PC-3 (cell line): ENCODE measurements at regions not wholly inside any gene's neighbourhood (a gene's known extent, or its start where the extent isn't known, plus 50 kb on each side); places are given as distances from the start of the nearest gene placed in this dataset.

Experiments used
- ATAC-seq: fragments of 200-7000 bp; cut with Tn5 transposase; 2 replicates; pipeline ENCODE4 v1.9.1; 2020; ENCODE audit warnings: mild to moderate bottlenecking, moderate library complexity
- BruUV-seq: library from RNA; stranded (reverse); fragments of 400-500 nt; replicated peaks from 2 replicates; lab custom pipeline; 2021; lab: Mats Ljungman, UMichigan
- CTCF ChIA-PET: fragments of 300-600 bp; sonication (Branson Sonifier 250); formaldehyde crosslinking; loops from one replicate; lab custom pipeline; 2022; ENCODE audit warnings: antibody characterized with exemption; lab: Charles Lee
- POLR2A ChIA-PET: fragments of 300-600 bp; sonication (Branson Sonifier 250); formaldehyde crosslinking; loops from one replicate; lab custom pipeline; 2022; ENCODE audit warnings: antibody characterized with exemption; ENCODE audit not compliant: unreplicated experiment; lab: Charles Lee
- DNase-seq: peaks from one replicate; pipeline ENCODE4 v3.0.0-alpha.2; 2015
- H2AFZ ChIP-seq: fragments of 300-600 bp; sonication (generic); 2 replicates; pipeline ENCODE4 v1.6.0; 2016; ENCODE audit warnings: antibody characterized with exemption, low read length
- H3F3A ChIP-seq: fragments of 300-600 bp; sonication (generic); one replicate; pipeline ENCODE4 v1.6.0; 2017; ENCODE audit warnings: antibody characterized with exemption, low read length, control low read depth, mild to moderate bottlenecking; ENCODE audit not compliant: unreplicated experiment
- H3K27ac ChIP-seq: fragments of 300-600 bp; sonication (generic); 2 replicates; pipeline ENCODE4 v1.5.1; 2016; ENCODE audit warnings: mild to moderate bottlenecking, low read length
- H3K27me3 ChIP-seq: fragments of 300-600 bp; sonication (generic); 2 replicates; pipeline ENCODE4 v1.6.1; 2016; ENCODE audit warnings: low read length, mixed read lengths
- H3K36me3 ChIP-seq: fragments of 300-600 bp; sonication (generic); 2 replicates; pipeline ENCODE4 v1.6.1; 2016; ENCODE audit warnings: low read depth, mixed run types, low read length, mixed read lengths
- H3K4me1 ChIP-seq: fragments of 300-600 bp; sonication (generic); 2 replicates; pipeline ENCODE4 v1.5.1; 2016; ENCODE audit warnings: low read length; ENCODE audit not compliant: insufficient read depth
- H3K4me2 ChIP-seq: fragments of 300-600 bp; sonication (generic); 2 replicates; pipeline ENCODE4 v1.6.0; 2016; ENCODE audit warnings: low read length
- H3K4me3 ChIP-seq: fragments of 300-600 bp; sonication (generic); 2 replicates; pipeline ENCODE4 v1.5.1; 2016; ENCODE audit warnings: mild to moderate bottlenecking, low read length, mixed read lengths
- H3K79me2 ChIP-seq: fragments of 300-600 bp; sonication (generic); 2 replicates; pipeline ENCODE4 v1.6.1; 2017; ENCODE audit warnings: low read length, mixed read lengths
- H3K9ac ChIP-seq: fragments of 300-600 bp; sonication (generic); 2 replicates; pipeline ENCODE4 v1.6.0; 2016; ENCODE audit warnings: mild to moderate bottlenecking, low read length
- H3K9me2 ChIP-seq: fragments of 300-600 bp; sonication (generic); replicated peaks from 2 replicates; pipeline ENCODE4 v1.6.1; 2016; ENCODE audit warnings: mixed run types, low read length, mixed read lengths
- H3K9me3 ChIP-seq: fragments of 300-600 bp; sonication (generic); 2 replicates; pipeline ENCODE4 v1.6.1; 2016; ENCODE audit warnings: low read length, mixed read lengths
- H4K20me1 ChIP-seq: fragments of 300-600 bp; sonication (generic); 2 replicates; pipeline ENCODE4 v1.6.1; 2016; ENCODE audit warnings: low read length, mixed read lengths
- CTCF ChIP-seq: fragments of 300-600 bp; sonication (generic); conservative IDR thresholded peaks from 2 replicates; pipeline ENCODE4 v1.5.1; 2017; ENCODE audit warnings: antibody characterized with exemption, low read depth, mild to moderate bottlenecking, low read length
- EZH2 ChIP-seq: fragments of 300-600 bp; sonication (generic); IDR thresholded peaks from one replicate; pipeline ENCODE4 v1.6.1; 2017; ENCODE audit warnings: antibody characterized with exemption, mild to moderate bottlenecking, low read length; ENCODE audit not compliant: unreplicated experiment
- EZH2phosphoT487 ChIP-seq: fragments of 300-600 bp; sonication (generic); IDR thresholded peaks from 2 replicates; pipeline ENCODE4 v1.6.1; 2018; ENCODE audit warnings: mild to moderate bottlenecking, antibody characterized with exemption, low read length, borderline replicate concordance
- intact Hi-C: fragments of 100-400 bp; cut with micrococcal nuclease; formaldehyde crosslinking; loops from 2 replicates; pipeline ENCODE4 v1.9.0; 2023

GRCh38 chr7:153084278-153084677 lies 324.7 kb downstream of the ACTR3B start:
- H3K9ac ChIP-seq: no peak overlapping the region

DNA sequence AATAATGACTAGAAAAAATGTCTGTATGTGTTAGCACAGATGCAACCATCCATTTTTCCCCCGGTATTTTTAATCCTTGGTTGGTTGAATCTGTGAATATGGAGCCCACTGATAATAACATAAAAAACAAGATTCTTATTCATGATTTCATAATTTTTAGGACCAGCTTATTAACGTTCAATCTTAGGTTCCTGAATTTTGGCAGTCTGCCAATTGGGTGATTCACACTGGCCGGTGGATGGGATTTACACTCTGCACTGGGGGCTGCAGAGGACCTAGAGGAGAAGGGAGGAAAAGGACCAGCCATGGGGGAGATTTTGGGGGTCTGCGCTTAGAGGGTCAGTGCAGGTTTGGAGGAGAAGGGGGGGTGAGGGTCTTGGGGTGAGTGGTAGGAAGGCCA lies 327.9 kb downstream of the ACTR3B start:
- Histone ChIP-seq H4K20me1 (no peaks in the 10 kb centered on the region), H3K79me2 (no peaks in the 10 kb centered on the region), H2AFZ (no peak overlapping the region), H3K36me3 (no peaks in the 10 kb centered on the region), H3K4me1 (no peaks in the 10 kb centered on the region), H3K27me3 (peaks cover 55% of the 10 kb centered on the region), H3K9me3 (no peaks in the 10 kb centered on the region), H3K9ac (no peak overlapping the region), H3K4me3 (no peak overlapping the region), H3K27ac (no peak overlapping the region), H3K4me2 (no peak overlapping the region), H3F3A (no peaks in the 10 kb centered on the region), H3K9me2 (no peaks in the 10 kb centered on the region)
- POLR2A ChIA-PET: no interaction called here
- intact Hi-C loops: no loop called here
- ATAC-seq (no peak), DNase-seq (peak; percentile 26)
- CTCF ChIA-PET: no interaction called here
- TF ChIP-seq CTCF (no peak), EZH2phosphoT487 (no peak), EZH2 (no peak)
- BruUV-seq: no TSS peak

More at GRCh38 chr7:153084278-153084677, 324.7 kb downstream of the ACTR3B start:
- Histone ChIP-seq H3K4me3 (no peak overlapping the region), H3K27ac (no peak overlapping the region), H3K9me2 (no peaks in the 10 kb centered on the region), H3K36me3 (no peaks in the 10 kb centered on the region), H3K9me3 (no peaks in the 10 kb centered on the region), H3K27me3 (peaks cover 24% of the 10 kb centered on the region), H2AFZ (no peak overlapping the region), H3K4me1 (no peaks in the 10 kb centered on the region), H3K79me2 (no peaks in the 10 kb centered on the region), H4K20me1 (no peaks in the 10 kb centered on the region), H3F3A (no peaks in the 10 kb centered on the region), H3K4me2 (no peak overlapping the region)
- intact Hi-C loops: no loop called here
- ATAC-seq (no peak), DNase-seq (no peak)
- CTCF ChIA-PET: no interaction called here
- POLR2A ChIA-PET: no interaction called here
- TF ChIP-seq EZH2 (no peak), EZH2phosphoT487 (no peak), CTCF (no peak)
- no TSS peak for BruUV-seq

DNA sequence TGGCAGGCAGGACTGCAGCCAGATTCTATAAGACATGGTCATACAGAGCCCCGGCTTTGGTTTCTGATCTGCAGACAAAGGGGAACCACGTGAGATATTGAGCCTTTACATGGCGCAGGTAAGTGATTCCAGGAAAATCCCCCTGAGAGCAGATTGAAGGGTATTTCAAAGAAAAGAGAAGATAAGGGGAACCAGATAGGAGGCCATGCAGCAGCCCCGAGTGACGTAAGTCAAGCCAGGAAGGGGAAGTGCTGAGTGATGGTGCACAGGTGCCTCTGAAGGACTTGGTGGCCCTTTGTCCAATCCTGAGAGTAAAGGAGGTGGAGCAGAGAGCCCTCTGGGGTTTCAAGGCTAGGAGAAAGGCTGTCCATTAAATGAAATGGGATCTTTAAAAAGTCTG lies 329.0 kb downstream of the ACTR3B start:
- no peak overlapping the region for H3K4me3 ChIP-seq
- H3K36me3 ChIP-seq: no peaks in the 10 kb centered on the region
- no peak for TF ChIP-seq EZH2
- no peak overlapping the region for H3K4me2 ChIP-seq
- no peaks in the 10 kb centered on the region for H4K20me1 ChIP-seq
- no peaks in the 10 kb centered on the region for H3K79me2 ChIP-seq
- no TSS peak for BruUV-seq
- no peak overlapping the region for H3K9ac ChIP-seq
- no peak for ATAC-seq
- intact Hi-C loops: no loop called here
- H3K9me2 ChIP-seq: no peaks in the 10 kb centered on the region
- no peak for DNase-seq
- POLR2A ChIA-PET: no interaction called here
- no peaks in the 10 kb centered on the region for H3F3A ChIP-seq
- no peaks in the 10 kb centered on the region for H3K9me3 ChIP-seq
- H3K27me3 ChIP-seq: peaks cover 48% of the 10 kb centered on the region
- H2AFZ ChIP-seq: no peak overlapping the region
- CTCF ChIA-PET: no interaction called here
- no peaks in the 10 kb centered on the region for H3K4me1 ChIP-seq
- no peak overlapping the region for H3K27ac ChIP-seq
